Heart left ventricle (tissue), 16 donors: ENCODE measurements at regions not wholly inside any gene's neighbourhood (a gene's known extent, or its start where the extent isn't known, plus 50 kb on each side); places are given as distances from the start of the nearest gene placed in this dataset.

Experiments used
- ATAC-seq, 4 donors: fragments of 200-7000 bp; cut with Tn5 transposase; one replicate each; pipeline ENCODE4 v1.9.1; 2020 to 2022; ENCODE audit warnings: moderate library complexity in 4 of 4, mild to moderate bottlenecking in 3 of 4, moderate number of reproducible peaks in 1 of 4
- DNase-seq, 5 donors: peaks; one replicate each; pipeline ENCODE4 v3.0.0-alpha.2; 2020
- H3K27ac ChIP-seq, 12 donors: fragments of 200-600 bp; sonication (generic) in 4 of 12; one replicate each; pipeline versions ENCODE4 v1.5.0 to v1.8.0; 2016 to 2022; ENCODE audit warnings: mild to moderate bottlenecking in 2 of 12
- H3K27me3 ChIP-seq, 9 donors: fragments of 200-600 bp; sonication (generic) in 2 of 9; one replicate each; pipeline versions ENCODE4 v1.5.1 to v1.8.0; 2016 to 2022; ENCODE audit warnings: mild to moderate bottlenecking in 3 of 9
- H3K36me3 ChIP-seq, 9 donors: fragments of 200-600 bp; sonication (generic) in 2 of 9; one replicate each; pipeline versions ENCODE4 v1.5.0 to v1.8.0; 2018 to 2022; ENCODE audit warnings: mild to moderate bottlenecking in 2 of 9
- H3K4me1 ChIP-seq, 12 donors: fragments of 200-600 bp; sonication (generic) in 4 of 12; one replicate each; pipeline versions ENCODE4 v1.5.0 to v1.8.0; 2016 to 2022; ENCODE audit warnings: mild to moderate bottlenecking in 3 of 12
- H3K4me3 ChIP-seq, 12 donors: fragments of 200-600 bp; sonication (generic) in 4 of 12; one replicate each; pipeline versions ENCODE4 v1.5.0 to v1.8.0; 2017 to 2022; ENCODE audit warnings: mild to moderate bottlenecking in 9 of 12, moderate library complexity in 4 of 12
- H3K9me3 ChIP-seq, 12 donors: fragments of 200-600 bp; sonication (generic) in 4 of 12; one replicate each; pipeline versions ENCODE4 v1.5.0 to v1.8.0; 2016 to 2022; ENCODE audit warnings: mild to moderate bottlenecking in 1 of 12
- POLR2A ChIP-seq, 2 donors: fragments of 450-650 bp; IDR thresholded peaks; one replicate each; pipeline ENCODE4 v1.6.1; 2017; ENCODE audit warnings: antibody characterized with exemption in 2 of 2, mild to moderate bottlenecking in 2 of 2, moderate library complexity in 2 of 2
- WGBS, 4 donors: extraction: QIAGEN DNeasy Blood & Tissue Kit in 2 of 4; methylation state at CpG; one replicate each; pipeline versions ENCODE4 v1.1.5 to v1.1.7; 2013 to 2018; 5-methylcytosine and 5-hydroxymethylcytosine counted together
- intact Hi-C, 10 donors: fragments of 100-400 bp; cut with DNase I; formaldehyde crosslinking; loops; one replicate each; pipeline versions ENCODE4 v1.11.1 to v1.14.2; 2022
- TF ChIP-seq, protein P1 (sequence below), 12 donors: fragments of 200-600 bp; sonication (generic) in 4 of 12; IDR thresholded peaks; one replicate each; pipeline versions ENCODE4 v1.5.0 to v1.8.0; 2018 to 2022; ENCODE audit warnings: antibody characterized with exemption in 12 of 12, mild to moderate bottlenecking in 5 of 12
- donor health status: ischemic (EF 13 %, LVEDD 7.1; RV severe dilation, severe dysfunction).
- donor health status: healthy with polysubstance abuse.
- donor health status: DM: no; HTN: yes; CAD: no.
- donor health status: DM: no; HTN: no; CAD: no.
- donor health status: ischemic (EF 25% LVEDD 6.9; RV normal size, moderate dysfunction).
- donor health status: ischemic (EF 25% LVEDD 5.7; RV mildly dilated, moderate dysfunction).
- donor health status: healthy.
- donor health status: DM: yes; HTN: yes; CAD: no.
- donor health status: ischemic (EF 35%, LVEDD 5.7; RV mildly dilated, moderate dysfunction).
- donor health status: nonischemic (EF 11% LVEDD 7.7; RV severe dilation, severe dysfunction).
- donor health status: DM: yes; HTN: yes; CAD: no.
- donor health status: PGD.
- donor health status: ischemic (EF 29% LVEDD 5.4; RV normal size, mild dysfunction).
- donor health status: nonischemic (EF 23%, LVEDD 6.1; RV moderate dilation, normal function).

DNA sequence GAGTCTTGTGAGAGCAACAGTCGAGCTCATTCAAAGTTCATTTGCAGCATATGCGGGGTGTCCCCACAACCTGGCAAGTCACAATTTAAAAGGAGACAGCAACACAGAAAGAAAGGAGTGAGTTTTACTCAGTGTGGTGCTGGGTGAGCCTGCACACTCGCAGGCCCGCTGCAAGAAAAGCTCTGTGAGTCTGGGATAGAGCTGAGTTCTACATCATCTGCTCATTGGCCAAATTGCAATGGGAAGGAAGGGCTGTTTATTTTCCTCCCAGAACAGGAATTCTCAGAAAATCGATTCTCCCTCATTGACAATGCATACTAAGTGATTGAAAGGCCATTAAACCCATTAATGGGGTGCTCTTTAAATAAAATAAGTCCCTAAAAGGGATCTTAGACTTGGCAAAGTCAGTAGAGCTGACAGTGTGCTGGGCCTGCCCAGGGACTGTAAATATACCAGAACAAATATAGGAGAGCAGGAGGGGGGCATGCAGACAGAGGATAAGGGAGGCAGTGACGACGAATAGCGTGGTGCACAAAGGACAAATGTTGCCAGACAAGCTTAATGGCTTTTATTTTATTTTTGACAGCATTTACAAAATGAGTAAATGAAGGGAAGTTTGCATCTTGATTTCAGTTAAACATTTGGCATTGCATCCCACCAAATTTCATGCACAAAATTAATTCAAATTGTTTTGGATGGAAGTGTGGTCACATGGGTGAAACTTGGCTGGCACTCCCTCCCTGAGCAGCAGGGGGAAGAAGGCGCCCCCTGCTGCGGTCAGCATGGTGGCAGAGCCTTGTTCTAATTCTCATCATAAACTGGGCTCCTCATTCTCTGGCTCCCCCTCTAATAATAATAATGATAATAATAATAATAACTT is 215.7 kb downstream of the SNX10 start:
- H3K36me3 ChIP-seq = no peaks in the 10 kb centered on the region
- intact Hi-C loops = no loop called here
- 79 to 87% (median 83%) methylated on average over 10 of the region's 10 CpGs for WGBS, 4 donors
- no peaks in the 10 kb centered on the region for H3K4me1 ChIP-seq
- no peak overlapping the region for H3K27ac ChIP-seq
- DNase-seq (no peak), ATAC-seq (no peak)
- TF ChIP-seq, protein P1, sequence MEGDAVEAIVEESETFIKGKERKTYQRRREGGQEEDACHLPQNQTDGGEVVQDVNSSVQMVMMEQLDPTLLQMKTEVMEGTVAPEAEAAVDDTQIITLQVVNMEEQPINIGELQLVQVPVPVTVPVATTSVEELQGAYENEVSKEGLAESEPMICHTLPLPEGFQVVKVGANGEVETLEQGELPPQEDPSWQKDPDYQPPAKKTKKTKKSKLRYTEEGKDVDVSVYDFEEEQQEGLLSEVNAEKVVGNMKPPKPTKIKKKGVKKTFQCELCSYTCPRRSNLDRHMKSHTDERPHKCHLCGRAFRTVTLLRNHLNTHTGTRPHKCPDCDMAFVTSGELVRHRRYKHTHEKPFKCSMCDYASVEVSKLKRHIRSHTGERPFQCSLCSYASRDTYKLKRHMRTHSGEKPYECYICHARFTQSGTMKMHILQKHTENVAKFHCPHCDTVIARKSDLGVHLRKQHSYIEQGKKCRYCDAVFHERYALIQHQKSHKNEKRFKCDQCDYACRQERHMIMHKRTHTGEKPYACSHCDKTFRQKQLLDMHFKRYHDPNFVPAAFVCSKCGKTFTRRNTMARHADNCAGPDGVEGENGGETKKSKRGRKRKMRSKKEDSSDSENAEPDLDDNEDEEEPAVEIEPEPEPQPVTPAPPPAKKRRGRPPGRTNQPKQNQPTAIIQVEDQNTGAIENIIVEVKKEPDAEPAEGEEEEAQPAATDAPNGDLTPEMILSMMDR (IDR thresholded peaks at IDR 0.05) = no peak
- TF ChIP-seq POLR2A (IDR thresholded peaks at IDR 0.05) = no peak
- H3K9me3 ChIP-seq = no peaks in the 10 kb centered on the region
- peaks cover 0 to 11% (median 0%) of the 10 kb centered on the region in 9 donors for H3K27me3 ChIP-seq
- H3K4me3 ChIP-seq = no peak overlapping the region

DNA sequence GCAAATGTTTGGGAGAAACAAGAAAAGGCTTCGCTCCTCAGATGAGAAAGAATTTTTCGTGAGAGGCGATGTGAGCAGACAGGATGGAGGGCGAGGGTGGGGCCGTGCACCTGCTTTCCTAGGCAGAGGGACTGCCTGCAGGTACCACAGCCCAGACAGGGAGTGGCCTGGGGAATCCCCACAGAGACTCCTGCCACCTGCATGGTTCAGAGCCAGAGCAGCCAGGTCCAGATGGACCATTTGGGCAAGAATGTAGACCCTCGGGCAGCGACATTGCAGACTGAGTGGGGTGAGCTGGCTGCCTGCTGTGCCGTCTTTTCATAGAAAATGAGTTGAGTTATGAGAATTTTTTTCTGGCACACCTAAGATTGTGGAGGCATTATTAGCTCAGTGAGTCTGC is 216.8 kb downstream of the SNX10 start:
- intact Hi-C loops = no loop called here
- Histone ChIP-seq H3K4me1 (no peaks in the 10 kb centered on the region), H3K9me3 (no peaks in the 10 kb centered on the region), H3K27ac (no peak overlapping the region), H3K4me3 (no peak overlapping the region), H3K27me3 (peaks cover 0 to 11% (median 0%) of the 10 kb centered on the region in 9 donors), H3K36me3 (no peaks in the 10 kb centered on the region)
- 88 to 93% (median 91%) methylated on average over 8 of the region's 8 CpGs for WGBS, 4 donors
- no peak for ATAC-seq
- no peak for DNase-seq
- no peak for TF ChIP-seq POLR2A (IDR thresholded peaks at IDR 0.05)
- TF ChIP-seq, protein P1 (IDR thresholded peaks at IDR 0.05) = no peak

DNA sequence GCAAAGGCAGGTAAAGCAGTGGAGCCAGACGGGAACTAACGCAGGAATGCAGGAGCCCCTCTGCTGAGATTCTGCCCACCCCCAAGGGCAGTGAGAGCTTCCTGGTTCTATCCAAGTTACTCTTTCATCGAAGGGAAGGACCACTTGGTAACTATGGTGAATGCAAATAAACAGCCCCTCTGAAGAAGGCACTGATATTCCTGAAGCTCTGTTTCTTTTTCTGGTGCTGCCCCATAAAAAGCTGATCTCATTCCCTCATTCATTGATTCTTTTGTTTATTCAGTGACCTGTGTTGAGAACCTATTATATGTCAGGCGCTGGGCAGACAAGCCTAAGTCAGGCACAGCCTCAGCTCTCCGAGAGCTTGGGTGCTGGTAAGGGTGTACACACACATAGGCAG is 217.3 kb downstream of the SNX10 start:
- no peaks in the 10 kb centered on the region for H3K36me3 ChIP-seq
- DNase-seq (no peak), ATAC-seq (no peak)
- peaks cover 0 to 11% (median under 1%) of the 10 kb centered on the region in 9 donors for H3K27me3 ChIP-seq
- no peak overlapping the region for H3K4me3 ChIP-seq
- intact Hi-C loops = no loop called here
- WGBS, 4 donors = 76 to 82% (median 77%) methylated on average over 5 of the region's 5 CpGs
- H3K4me1 ChIP-seq = no peaks in the 10 kb centered on the region
- no peaks in the 10 kb centered on the region for H3K9me3 ChIP-seq
- H3K27ac ChIP-seq = no peak overlapping the region
- TF ChIP-seq POLR2A (IDR thresholded peaks at IDR 0.05) = no peak
- TF ChIP-seq, protein P1 (IDR thresholded peaks at IDR 0.05) = no peak

DNA sequence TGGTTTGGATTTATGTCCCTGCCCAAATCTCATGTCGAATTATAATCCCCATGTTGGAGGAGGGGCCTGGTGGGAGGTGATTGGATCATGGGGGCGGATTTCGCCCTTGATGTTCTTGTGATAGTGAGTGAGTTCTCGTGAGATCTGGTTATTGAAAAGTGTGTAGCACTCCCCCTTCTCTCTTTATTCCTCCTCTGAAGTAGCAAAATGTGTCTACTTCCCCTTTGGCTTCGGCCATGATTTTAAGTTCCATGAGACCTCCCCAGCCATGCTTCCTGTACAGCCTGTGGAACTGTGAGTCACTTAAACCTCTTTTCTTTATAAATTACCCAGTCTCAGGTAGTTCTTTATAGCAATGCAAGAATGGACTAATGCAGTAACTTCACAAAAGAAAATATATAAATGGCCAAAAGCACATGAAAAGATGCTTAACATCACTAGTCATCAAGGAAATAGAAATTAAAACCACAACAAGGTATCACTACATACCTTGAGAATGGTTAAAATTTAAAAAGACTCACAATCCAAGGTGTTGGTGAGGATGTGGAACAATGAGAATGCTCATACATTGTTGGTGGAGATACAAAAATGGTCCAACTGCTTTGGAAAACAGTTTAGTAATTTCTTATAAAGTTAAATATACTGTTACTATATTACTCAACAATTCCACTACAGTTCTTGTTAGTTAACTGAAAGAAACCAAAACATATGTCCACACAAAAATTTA is 218.7 kb downstream of the SNX10 start:
- Histone ChIP-seq H3K4me1 (no peaks in the 10 kb centered on the region), H3K27ac (no peak overlapping the region), H3K27me3 (peaks cover 0 to 10% (median under 1%) of the 10 kb centered on the region in 9 donors), H3K9me3 (no peaks in the 10 kb centered on the region), H3K4me3 (no peak overlapping the region), H3K36me3 (no peaks in the 10 kb centered on the region)
- intact Hi-C loops = no loop called here
- ATAC-seq = no peak
- no peak for TF ChIP-seq POLR2A (IDR thresholded peaks at IDR 0.05)
- TF ChIP-seq, protein P1 (IDR thresholded peaks at IDR 0.05) = no peak
- DNase-seq = no peak
- 85 to 88% (median 87%) methylated on average over 5 of the region's 5 CpGs for WGBS, 4 donors
